Astrocyte of the cerebellum (primary cell): ENCODE measurements at regions not wholly inside any gene's neighbourhood (a gene's known extent, or its start where the extent isn't known, plus 50 kb on each side); places are given as distances from the start of the nearest gene placed in this dataset.

Experiments
- DNase-seq: peaks from one replicate; pipeline ENCODE4 v3.0.0-alpha.2; 2011; ENCODE audit warnings: low read depth
- H3K4me3 ChIP-seq: 2 replicates; pipeline ENCODE4 v1.5.1; 2011; ENCODE audit warnings: mild to moderate bottlenecking, low read depth, low read length, moderate library complexity
- CTCF ChIP-seq: IDR thresholded peaks from 2 replicates; pipeline ENCODE4 v1.5.1; 2012; ENCODE audit warnings: low read length, low read depth, moderate library complexity, mild to moderate bottlenecking; ENCODE audit errors: missing control alignments
- in situ Hi-C: cut with HindIII; loops from 2 replicates; pipeline ENCODE4 v1.10.0; 2017; ENCODE audit warnings: low sequenced_read_pairs

- in situ Hi-C loops, result no loop called here
- no peak for DNase-seq
- no peak for TF ChIP-seq CTCF
- H3K4me3 ChIP-seq, result no peak overlapping the region
Observed at GRCh38 chr4:126783191-126783590, 849.6 kb upstream of the INTU start.

GRCh38 chr4:126784966-126785580 is 847.7 kb upstream of the INTU start:
- in situ Hi-C loops, result no loop called here
- H3K4me3 ChIP-seq, result no peak overlapping the region
- DNase-seq, result no peak
- no peak for TF ChIP-seq CTCF

- TF ChIP-seq CTCF, result no peak
- DNase-seq, result no peak
- in situ Hi-C loops, result no loop called here
- H3K4me3 ChIP-seq, result no peak overlapping the region
Observed at GRCh38 chr4:126790633-126791032, 842.1 kb upstream of the INTU start.

GRCh38 chr4:126794363-126794762 is 838.4 kb upstream of the INTU start:
- in situ Hi-C loops, result no loop called here
- no peak overlapping the region for H3K4me3 ChIP-seq
- TF ChIP-seq CTCF, result no peak
- no peak for DNase-seq

- DNase-seq, result no peak
- in situ Hi-C loops, result no loop called here
- H3K4me3 ChIP-seq, result no peak overlapping the region
- TF ChIP-seq CTCF, result no peak
Observed at GRCh38 chr4:126798214-126798613, 834.5 kb upstream of the INTU start.

- no peak for DNase-seq
- no peak overlapping the region for H3K4me3 ChIP-seq
- in situ Hi-C loops, result no loop called here
- TF ChIP-seq CTCF, result no peak
Observed at GRCh38 chr4:126799416-126799815, 833.3 kb upstream of the INTU start.
